ENCODE measurements at regions not wholly inside any gene's neighbourhood (a gene's known extent, or its start where the extent isn't known, plus 50 kb on each side); places are given as distances from the start of the nearest gene placed in this dataset.

GRCh38 chr1:93815366-93816110 lies 63.5 kb downstream of the DNTTIP2 start:
- H3K36me3 Mint-ChIP-seq (ENCODE audit: low read depth), result peaks cover 2% of the 10 kb centered on the region
- H3K9me3 ChIP-seq (ENCODE audit: control insufficient read depth, low read length, poor library complexity, severe bottlenecking), result no peaks in the 10 kb centered on the region
- no peak overlapping the region for H3K4me3 Mint-ChIP-seq
- DNase-seq, result no peak
- ATAC-seq, result no peak
- H3K4me1 Mint-ChIP-seq, result peaks cover 20% of the 10 kb centered on the region
- no peaks in the 10 kb centered on the region for H3K27me3 Mint-ChIP-seq
- H3K27ac Mint-ChIP-seq, result no peak overlapping the region

GRCh38 chr1:93814795-93815340 lies 64.1 kb downstream of the DNTTIP2 start:
- no peak overlapping the region for H3K27ac Mint-ChIP-seq
- peaks cover 20% of the 10 kb centered on the region for H3K4me1 Mint-ChIP-seq
- H3K27me3 Mint-ChIP-seq, result no peaks in the 10 kb centered on the region
- no peak for DNase-seq
- ATAC-seq, result no peak
- no peak overlapping the region for H3K4me3 Mint-ChIP-seq
- no peaks in the 10 kb centered on the region for H3K9me3 ChIP-seq (ENCODE audit: control insufficient read depth, low read length, poor library complexity, severe bottlenecking)
- H3K36me3 Mint-ChIP-seq (ENCODE audit: low read depth), result peaks cover 2% of the 10 kb centered on the region

- H3K9me3 ChIP-seq (ENCODE audit: control insufficient read depth, low read length, poor library complexity, severe bottlenecking), result no peaks in the 10 kb centered on the region
- Mint-ChIP-seq H3K4me3 (no peak overlapping the region), H3K4me1 (peaks cover 20% of the 10 kb centered on the region), H3K27me3 (no peaks in the 10 kb centered on the region), H3K27ac (no peak overlapping the region), H3K36me3 (ENCODE audit: low read depth) (peaks cover 2% of the 10 kb centered on the region)
- peak in 1 of 3 donors; percentile 15 for DNase-seq
- ATAC-seq, result peak; percentile 60
These were observed 64.8 kb downstream of the DNTTIP2 start for GRCh38 chr1:93814059-93814794.

- Mint-ChIP-seq H3K27me3 (no peaks in the 10 kb centered on the region), H3K4me3 (no peak overlapping the region), H3K4me1 (peaks cover 13% of the 10 kb centered on the region), H3K27ac (no peak overlapping the region), H3K36me3 (ENCODE audit: low read depth) (peaks cover 2% of the 10 kb centered on the region)
- ATAC-seq, result no peak
- no peak for DNase-seq
- no peaks in the 10 kb centered on the region for H3K9me3 ChIP-seq (ENCODE audit: control insufficient read depth, low read length, poor library complexity, severe bottlenecking)
These were observed 65.9 kb downstream of the DNTTIP2 start for GRCh38 chr1:93813076-93813475.

- no peak for DNase-seq
- H3K9me3 ChIP-seq (ENCODE audit: control insufficient read depth, low read length, poor library complexity, severe bottlenecking), result no peaks in the 10 kb centered on the region
- no peaks in the 10 kb centered on the region for H3K27me3 Mint-ChIP-seq
- no peak for ATAC-seq
- H3K27ac Mint-ChIP-seq, result no peak overlapping the region
- peaks cover 2% of the 10 kb centered on the region for H3K36me3 Mint-ChIP-seq (ENCODE audit: low read depth)
- no peaks in the 10 kb centered on the region for H3K4me1 Mint-ChIP-seq
- H3K4me3 Mint-ChIP-seq, result no peak overlapping the region
These were observed 67.5 kb downstream of the DNTTIP2 start for GRCh38 chr1:93811326-93812065.

GRCh38 chr1:93810316-93810715 lies 68.7 kb downstream of the DNTTIP2 start:
- DNase-seq (no peak), ATAC-seq (no peak)
- Mint-ChIP-seq H3K36me3 (ENCODE audit: low read depth) (peaks cover 2% of the 10 kb centered on the region), H3K4me3 (no peak overlapping the region), H3K4me1 (no peaks in the 10 kb centered on the region), H3K27me3 (no peaks in the 10 kb centered on the region), H3K27ac (no peak overlapping the region)
- H3K9me3 ChIP-seq (ENCODE audit: control insufficient read depth, low read length, poor library complexity, severe bottlenecking), result no peaks in the 10 kb centered on the region

GRCh38 chr1:93808871-93809270 lies 70.1 kb downstream of the DNTTIP2 start:
- no peaks in the 10 kb centered on the region for H3K9me3 ChIP-seq (ENCODE audit: control insufficient read depth, low read length, poor library complexity, severe bottlenecking)
- H3K4me3 Mint-ChIP-seq, result no peak overlapping the region
- no peak overlapping the region for H3K27ac Mint-ChIP-seq
- ATAC-seq (no peak), DNase-seq (no peak)
- H3K4me1 Mint-ChIP-seq, result no peaks in the 10 kb centered on the region
- peaks cover 2% of the 10 kb centered on the region for H3K36me3 Mint-ChIP-seq (ENCODE audit: low read depth)
- H3K27me3 Mint-ChIP-seq, result no peaks in the 10 kb centered on the region

- Mint-ChIP-seq H3K4me3 (no peak overlapping the region), H3K36me3 (ENCODE audit: low read depth) (peaks cover 2% of the 10 kb centered on the region), H3K27ac (no peak overlapping the region), H3K27me3 (peaks cover 4% of the 10 kb centered on the region), H3K4me1 (no peaks in the 10 kb centered on the region)
- ATAC-seq (no peak), DNase-seq (no peak)
- no peaks in the 10 kb centered on the region for H3K9me3 ChIP-seq (ENCODE audit: control insufficient read depth, low read length, poor library complexity, severe bottlenecking)
These were observed 71.6 kb downstream of the DNTTIP2 start for GRCh38 chr1:93807311-93807930.

GRCh38 chr1:93805027-93805610 lies 73.9 kb downstream of the DNTTIP2 start:
- Mint-ChIP-seq H3K27ac (no peak overlapping the region), H3K27me3 (peaks cover 7% of the 10 kb centered on the region), H3K36me3 (ENCODE audit: low read depth) (peaks cover 5% of the 10 kb centered on the region), H3K4me3 (no peak overlapping the region), H3K4me1 (no peaks in the 10 kb centered on the region)
- DNase-seq (no peak), ATAC-seq (no peak)
- no peaks in the 10 kb centered on the region for H3K9me3 ChIP-seq (ENCODE audit: control insufficient read depth, low read length, poor library complexity, severe bottlenecking)

- Mint-ChIP-seq H3K4me3 (no peak overlapping the region), H3K4me1 (no peaks in the 10 kb centered on the region), H3K27me3 (peaks cover 7% of the 10 kb centered on the region), H3K27ac (no peak overlapping the region), H3K36me3 (ENCODE audit: low read depth) (peaks cover 5% of the 10 kb centered on the region)
- ATAC-seq, result no peak
- no peaks in the 10 kb centered on the region for H3K9me3 ChIP-seq (ENCODE audit: control insufficient read depth, low read length, poor library complexity, severe bottlenecking)
- DNase-seq, result no peak
These were observed 74.6 kb downstream of the DNTTIP2 start for GRCh38 chr1:93804412-93804811.

GRCh38 chr1:93801471-93801870 lies 77.5 kb downstream of the DNTTIP2 start:
- H3K4me1 Mint-ChIP-seq, result no peaks in the 10 kb centered on the region
- DNase-seq (no peak), ATAC-seq (no peak)
- H3K4me3 Mint-ChIP-seq, result no peak overlapping the region
- no peak overlapping the region for H3K27ac Mint-ChIP-seq
- H3K27me3 Mint-ChIP-seq, result peaks cover 15% of the 10 kb centered on the region
- peaks cover 3% of the 10 kb centered on the region for H3K36me3 Mint-ChIP-seq (ENCODE audit: low read depth)
- H3K9me3 ChIP-seq (ENCODE audit: control insufficient read depth, low read length, poor library complexity, severe bottlenecking), result no peaks in the 10 kb centered on the region

- H3K27me3 Mint-ChIP-seq, result peaks cover 15% of the 10 kb centered on the region
- H3K36me3 Mint-ChIP-seq (ENCODE audit: low read depth), result peaks cover 3% of the 10 kb centered on the region
- H3K4me3 Mint-ChIP-seq, result no peak overlapping the region
- no peak for DNase-seq
- no peak for ATAC-seq
- H3K4me1 Mint-ChIP-seq, result no peaks in the 10 kb centered on the region
- H3K27ac Mint-ChIP-seq, result no peak overlapping the region
- H3K9me3 ChIP-seq (ENCODE audit: control insufficient read depth, low read length, poor library complexity, severe bottlenecking), result no peaks in the 10 kb centered on the region
These were observed 78.2 kb downstream of the DNTTIP2 start for GRCh38 chr1:93800856-93801255.

Measured in T-helper 17 cell (primary cell).